ENCODE measurements at regions not wholly inside any gene's neighbourhood (a gene's known extent, or its start where the extent isn't known, plus 50 kb on each side); places are given as distances from the start of the nearest gene placed in this dataset.

- Histone ChIP-seq H3K27ac (ENCODE audit: low read depth, low read length) (no peak overlapping the region), H3K4me2 (ENCODE audit: low read length) (no peak overlapping the region), H3K4me1 (ENCODE audit: control insufficient read depth in 1 of 2, insufficient read depth in 2 of 2, low read length in 2 of 2) (no peaks in the 10 kb centered on the region), H2AK5ac (ENCODE audit: low read length) (no peak overlapping the region), H3K79me1 (ENCODE audit: low read length) (no peaks in the 10 kb centered on the region), H3K27me3 (ENCODE audit: insufficient read depth, low read length) (no peaks in the 10 kb centered on the region), H3K23ac (ENCODE audit: low read length) (no peak overlapping the region), H2AFZ (ENCODE audit: insufficient read depth, low read length, poor library complexity) (no peak overlapping the region), H3K9ac (ENCODE audit: low read length) (no peak overlapping the region), H3K18ac (ENCODE audit: low read length) (no peak overlapping the region), H2BK120ac (ENCODE audit: insufficient read depth, low read length, poor library complexity) (no peak overlapping the region), H3K4ac (ENCODE audit: low read depth, low read length) (no peak overlapping the region), H4K91ac (ENCODE audit: low read depth, low read length) (no peak overlapping the region), H3K14ac (ENCODE audit: low read length) (no peak overlapping the region), H3K4me3 (ENCODE audit: low read depth, low read length) (no peak overlapping the region), H3K79me2 (ENCODE audit: control insufficient read depth, insufficient read depth, low read length, poor library complexity) (no peaks in the 10 kb centered on the region), H2BK12ac (ENCODE audit: low read length) (no peak overlapping the region), H4K8ac (ENCODE audit: low read depth, low read length) (no peak overlapping the region), H3K36me3 (ENCODE audit: control insufficient read depth in 1 of 2, insufficient read depth in 2 of 2, low read length in 2 of 2) (no peaks in the 10 kb centered on the region), H3K9me3 (ENCODE audit: insufficient read depth, low read depth, low read length) (no peaks in the 10 kb centered on the region), H2BK5ac (ENCODE audit: low read depth, low read length, poor library complexity) (no peak overlapping the region), H4K12ac (ENCODE audit: low read depth, low read length) (no peak overlapping the region)
- no CpG with 5 or more reads among the region's 4 CpGs for WGBS (ENCODE audit: extremely low coverage, insufficient coverage, insufficient read length)
- no peak for DNase-seq
Observed at GRCh38 chr5:98428806-98429205, 344.7 kb upstream of the RGMB start.

- no peak overlapping the region for H3K4me2 ChIP-seq (ENCODE audit: low read length)
- no peak overlapping the region for H4K8ac ChIP-seq (ENCODE audit: low read depth, low read length)
- H3K27me3 ChIP-seq (ENCODE audit: insufficient read depth, low read length), result no peaks in the 10 kb centered on the region
- H3K23ac ChIP-seq (ENCODE audit: low read length), result no peak overlapping the region
- no peak overlapping the region for H2AFZ ChIP-seq (ENCODE audit: insufficient read depth, low read length, poor library complexity)
- no peak overlapping the region for H4K12ac ChIP-seq (ENCODE audit: low read depth, low read length)
- H3K4me1 ChIP-seq (ENCODE audit: control insufficient read depth in 1 of 2, insufficient read depth in 2 of 2, low read length in 2 of 2), result no peaks in the 10 kb centered on the region
- H3K9ac ChIP-seq (ENCODE audit: low read length), result no peak overlapping the region
- no peak overlapping the region for H3K27ac ChIP-seq (ENCODE audit: low read depth, low read length)
- no peak overlapping the region for H2BK12ac ChIP-seq (ENCODE audit: low read length)
- WGBS (ENCODE audit: extremely low coverage, insufficient coverage, insufficient read length), result no CpG with 5 or more reads among the region's 3 CpGs
- no peak overlapping the region for H2BK120ac ChIP-seq (ENCODE audit: insufficient read depth, low read length, poor library complexity)
- H4K91ac ChIP-seq (ENCODE audit: low read depth, low read length), result no peak overlapping the region
- H3K18ac ChIP-seq (ENCODE audit: low read length), result no peak overlapping the region
- H3K14ac ChIP-seq (ENCODE audit: low read length), result no peak overlapping the region
- no peaks in the 10 kb centered on the region for H3K36me3 ChIP-seq (ENCODE audit: control insufficient read depth in 1 of 2, insufficient read depth in 2 of 2, low read length in 2 of 2)
- no peaks in the 10 kb centered on the region for H3K79me2 ChIP-seq (ENCODE audit: control insufficient read depth, insufficient read depth, low read length, poor library complexity)
- peaks cover 2% of the 10 kb centered on the region for H3K9me3 ChIP-seq (ENCODE audit: insufficient read depth, low read depth, low read length)
- H3K4me3 ChIP-seq (ENCODE audit: low read depth, low read length), result no peak overlapping the region
- DNase-seq, result no peak
- H2AK5ac ChIP-seq (ENCODE audit: low read length), result no peak overlapping the region
- no peak overlapping the region for H2BK5ac ChIP-seq (ENCODE audit: low read depth, low read length, poor library complexity)
- no peaks in the 10 kb centered on the region for H3K79me1 ChIP-seq (ENCODE audit: low read length)
- no peak overlapping the region for H3K4ac ChIP-seq (ENCODE audit: low read depth, low read length)
Observed at GRCh38 chr5:98432378-98432777, 341.1 kb upstream of the RGMB start.

- WGBS (ENCODE audit: extremely low coverage, insufficient coverage, insufficient read length), result no CpG with 5 or more reads among the region's 2 CpGs
- Histone ChIP-seq H3K18ac (ENCODE audit: low read length) (no peak overlapping the region), H3K79me1 (ENCODE audit: low read length) (no peaks in the 10 kb centered on the region), H4K8ac (ENCODE audit: low read depth, low read length) (no peak overlapping the region), H3K14ac (ENCODE audit: low read length) (no peak overlapping the region), H4K91ac (ENCODE audit: low read depth, low read length) (no peak overlapping the region), H3K79me2 (ENCODE audit: control insufficient read depth, insufficient read depth, low read length, poor library complexity) (no peaks in the 10 kb centered on the region), H3K4me2 (ENCODE audit: low read length) (no peak overlapping the region), H2BK5ac (ENCODE audit: low read depth, low read length, poor library complexity) (no peak overlapping the region), H2AK5ac (ENCODE audit: low read length) (no peak overlapping the region), H3K27ac (ENCODE audit: low read depth, low read length) (no peak overlapping the region), H3K4me3 (ENCODE audit: low read depth, low read length) (no peak overlapping the region), H4K12ac (ENCODE audit: low read depth, low read length) (no peak overlapping the region), H2BK12ac (ENCODE audit: low read length) (no peak overlapping the region), H3K9me3 (ENCODE audit: insufficient read depth, low read depth, low read length) (peaks cover 2% of the 10 kb centered on the region), H3K27me3 (ENCODE audit: insufficient read depth, low read length) (no peaks in the 10 kb centered on the region), H3K4ac (ENCODE audit: low read depth, low read length) (no peak overlapping the region), H3K9ac (ENCODE audit: low read length) (no peak overlapping the region), H3K4me1 (ENCODE audit: control insufficient read depth in 1 of 2, insufficient read depth in 2 of 2, low read length in 2 of 2) (no peaks in the 10 kb centered on the region), H2BK120ac (ENCODE audit: insufficient read depth, low read length, poor library complexity) (no peak overlapping the region), H3K36me3 (ENCODE audit: control insufficient read depth in 1 of 2, insufficient read depth in 2 of 2, low read length in 2 of 2) (no peaks in the 10 kb centered on the region), H3K23ac (ENCODE audit: low read length) (no peak overlapping the region), H2AFZ (ENCODE audit: insufficient read depth, low read length, poor library complexity) (no peak overlapping the region)
- DNase-seq, result no peak
Observed at GRCh38 chr5:98433022-98433421, 340.4 kb upstream of the RGMB start.

DNA sequence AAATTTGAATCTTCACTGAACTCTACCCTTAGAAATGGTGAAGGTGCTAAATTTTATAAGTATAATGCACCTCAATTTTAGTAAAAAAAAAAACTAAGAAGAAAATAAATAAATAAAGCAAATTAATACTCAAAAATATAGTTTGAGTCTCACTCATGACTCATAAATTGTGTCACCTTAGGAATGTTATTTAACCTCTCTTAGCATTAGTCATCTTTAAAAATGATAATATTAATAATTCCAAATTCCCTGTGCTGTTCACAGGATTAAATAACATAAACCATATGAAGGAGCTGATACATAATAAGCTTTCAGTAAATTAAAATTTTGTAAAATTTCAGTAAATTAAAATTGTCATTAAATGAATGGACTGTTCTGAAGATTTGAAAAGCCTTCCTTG lies 339.8 kb upstream of the RGMB start:
- no peak overlapping the region for H4K12ac ChIP-seq (ENCODE audit: low read depth, low read length)

More for the DNA sequence above, 339.8 kb upstream of the RGMB start:
- no peak overlapping the region for H2AFZ ChIP-seq (ENCODE audit: insufficient read depth, low read length, poor library complexity)
- H3K79me2 ChIP-seq (ENCODE audit: control insufficient read depth, insufficient read depth, low read length, poor library complexity), result no peaks in the 10 kb centered on the region
- no peak overlapping the region for H3K27ac ChIP-seq (ENCODE audit: low read depth, low read length)
- no peaks in the 10 kb centered on the region for H3K36me3 ChIP-seq (ENCODE audit: control insufficient read depth in 1 of 2, insufficient read depth in 2 of 2, low read length in 2 of 2)
- H2BK5ac ChIP-seq (ENCODE audit: low read depth, low read length, poor library complexity), result no peak overlapping the region
- no peaks in the 10 kb centered on the region for H3K4me1 ChIP-seq (ENCODE audit: control insufficient read depth in 1 of 2, insufficient read depth in 2 of 2, low read length in 2 of 2)
- H3K23ac ChIP-seq (ENCODE audit: low read length), result no peak overlapping the region
- no peaks in the 10 kb centered on the region for H3K27me3 ChIP-seq (ENCODE audit: insufficient read depth, low read length)
- H2BK12ac ChIP-seq (ENCODE audit: low read length), result no peak overlapping the region
- H3K9me3 ChIP-seq (ENCODE audit: insufficient read depth, low read depth, low read length), result peaks cover 2% of the 10 kb centered on the region
- H3K4ac ChIP-seq (ENCODE audit: low read depth, low read length), result no peak overlapping the region
- no peak overlapping the region for H4K91ac ChIP-seq (ENCODE audit: low read depth, low read length)
- no peak overlapping the region for H2AK5ac ChIP-seq (ENCODE audit: low read length)
- no peak overlapping the region for H3K4me2 ChIP-seq (ENCODE audit: low read length)
- H3K4me3 ChIP-seq (ENCODE audit: low read depth, low read length), result no peak overlapping the region
- no peak overlapping the region for H3K14ac ChIP-seq (ENCODE audit: low read length)
- H4K8ac ChIP-seq (ENCODE audit: low read depth, low read length), result no peak overlapping the region
- H3K9ac ChIP-seq (ENCODE audit: low read length), result no peak overlapping the region
- peak in 1 of 2 donors; percentile 6 for DNase-seq
- H3K18ac ChIP-seq (ENCODE audit: low read length), result no peak overlapping the region
- no peaks in the 10 kb centered on the region for H3K79me1 ChIP-seq (ENCODE audit: low read length)
- H2BK120ac ChIP-seq (ENCODE audit: insufficient read depth, low read length, poor library complexity), result no peak overlapping the region
